ENCODE measurements at regions not wholly inside any gene's neighbourhood (a gene's known extent, or its start where the extent isn't known, plus 50 kb on each side); places are given as distances from the start of the nearest gene placed in this dataset.

- TF ChIP-seq POLR2AphosphoS5 (IDR thresholded peaks at IDR 0.05; ENCODE audit: low read depth, low read length) = no peak
- TF ChIP-seq FOXP2 (optimal IDR thresholded peaks at IDR 0.05; ENCODE audit: borderline replicate concordance, extremely low read depth, extremely low read length, insufficient read depth) = no peak
- TF ChIP-seq TAF1 (IDR thresholded peaks at IDR 0.05; ENCODE audit: borderline replicate concordance, insufficient read depth, low read length) = no peak
- TF ChIP-seq SIN3A (IDR thresholded peaks at IDR 0.05; ENCODE audit: borderline replicate concordance, insufficient read depth, low read length) = no peak
- no peak for TF ChIP-seq REST (IDR thresholded peaks at IDR 0.05; ENCODE audit: insufficient read depth in 1 of 2, low read depth in 2 of 2, low read length in 2 of 2)
Observed at GRCh38 chr4:152112887-152113286, 352.1 kb upstream of the GATB start.

GRCh38 chr4:152112190-152112589 lies 351.4 kb upstream of the GATB start:
- TF ChIP-seq REST (IDR thresholded peaks at IDR 0.05; ENCODE audit: insufficient read depth in 1 of 2, low read depth in 2 of 2, low read length in 2 of 2) (no peak), POLR2AphosphoS5 (IDR thresholded peaks at IDR 0.05; ENCODE audit: low read depth, low read length) (no peak), TAF1 (IDR thresholded peaks at IDR 0.05; ENCODE audit: borderline replicate concordance, insufficient read depth, low read length) (no peak)

- no peak for TF ChIP-seq FOXP2 (optimal IDR thresholded peaks at IDR 0.05; ENCODE audit: borderline replicate concordance, extremely low read depth, extremely low read length, insufficient read depth)
- TF ChIP-seq REST (IDR thresholded peaks at IDR 0.05; ENCODE audit: insufficient read depth in 1 of 2, low read depth in 2 of 2, low read length in 2 of 2) = no peak
- no peak for TF ChIP-seq SIN3A (IDR thresholded peaks at IDR 0.05; ENCODE audit: borderline replicate concordance, insufficient read depth, low read length)
- no peak for TF ChIP-seq POLR2AphosphoS5 (IDR thresholded peaks at IDR 0.05; ENCODE audit: low read depth, low read length)
- TF ChIP-seq TAF1 (IDR thresholded peaks at IDR 0.05; ENCODE audit: borderline replicate concordance, insufficient read depth, low read length) = no peak
Observed at GRCh38 chr4:152110780-152111179, 350.0 kb upstream of the GATB start.

GRCh38 chr4:152109531-152110509 lies 349.0 kb upstream of the GATB start:
- no peak for TF ChIP-seq TAF1 (IDR thresholded peaks at IDR 0.05; ENCODE audit: borderline replicate concordance, insufficient read depth, low read length)
- no peak for TF ChIP-seq SIN3A (IDR thresholded peaks at IDR 0.05; ENCODE audit: borderline replicate concordance, insufficient read depth, low read length)
- TF ChIP-seq FOXP2 (optimal IDR thresholded peaks at IDR 0.05; ENCODE audit: borderline replicate concordance, extremely low read depth, extremely low read length, insufficient read depth) = no peak
- TF ChIP-seq REST (IDR thresholded peaks at IDR 0.05; ENCODE audit: insufficient read depth in 1 of 2, low read depth in 2 of 2, low read length in 2 of 2) = no peak
- no peak for TF ChIP-seq POLR2AphosphoS5 (IDR thresholded peaks at IDR 0.05; ENCODE audit: low read depth, low read length)

Measured in PFSK-1 (cell line).